22Rv1 (cell line): ENCODE measurements at regions not wholly inside any gene's neighbourhood (a gene's known extent, or its start where the extent isn't known, plus 50 kb on each side); places are given as distances from the start of the nearest gene placed in this dataset.

ENCODE experiments used
- ZFX ChIP-seq: fragments of 450-650 bp; IDR thresholded peaks from 2 replicates; pipeline ENCODE4 v1.6.1; 2017; ENCODE audit warnings: antibody characterized with exemption, borderline replicate concordance
- TF ChIP-seq, protein P1 (sequence below): fragments of 450-650 bp; IDR thresholded peaks from 2 replicates; pipeline ENCODE4 v1.5.1; 2017; ENCODE audit warnings: mild to moderate bottlenecking

DNA sequence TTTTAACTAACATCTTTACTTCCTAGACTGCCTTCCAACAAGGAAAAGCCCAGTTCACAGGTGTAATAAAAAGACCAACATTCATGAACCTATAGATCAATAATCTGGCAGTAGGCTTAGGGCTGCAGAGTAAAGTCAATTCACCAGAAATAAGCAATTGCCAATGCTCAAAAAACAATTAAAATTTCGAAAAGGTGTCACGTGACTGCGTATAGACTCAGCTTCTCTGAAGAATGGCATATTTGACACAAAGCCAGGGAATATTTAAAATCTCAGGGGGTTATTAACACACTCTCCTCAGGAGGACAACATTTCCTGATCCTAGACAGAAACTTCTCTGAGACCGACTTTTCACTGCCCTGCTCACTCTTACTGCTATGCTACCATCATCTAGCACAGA, 245.2 kb upstream of the LRATD1 start:
- TF ChIP-seq, protein P1, sequence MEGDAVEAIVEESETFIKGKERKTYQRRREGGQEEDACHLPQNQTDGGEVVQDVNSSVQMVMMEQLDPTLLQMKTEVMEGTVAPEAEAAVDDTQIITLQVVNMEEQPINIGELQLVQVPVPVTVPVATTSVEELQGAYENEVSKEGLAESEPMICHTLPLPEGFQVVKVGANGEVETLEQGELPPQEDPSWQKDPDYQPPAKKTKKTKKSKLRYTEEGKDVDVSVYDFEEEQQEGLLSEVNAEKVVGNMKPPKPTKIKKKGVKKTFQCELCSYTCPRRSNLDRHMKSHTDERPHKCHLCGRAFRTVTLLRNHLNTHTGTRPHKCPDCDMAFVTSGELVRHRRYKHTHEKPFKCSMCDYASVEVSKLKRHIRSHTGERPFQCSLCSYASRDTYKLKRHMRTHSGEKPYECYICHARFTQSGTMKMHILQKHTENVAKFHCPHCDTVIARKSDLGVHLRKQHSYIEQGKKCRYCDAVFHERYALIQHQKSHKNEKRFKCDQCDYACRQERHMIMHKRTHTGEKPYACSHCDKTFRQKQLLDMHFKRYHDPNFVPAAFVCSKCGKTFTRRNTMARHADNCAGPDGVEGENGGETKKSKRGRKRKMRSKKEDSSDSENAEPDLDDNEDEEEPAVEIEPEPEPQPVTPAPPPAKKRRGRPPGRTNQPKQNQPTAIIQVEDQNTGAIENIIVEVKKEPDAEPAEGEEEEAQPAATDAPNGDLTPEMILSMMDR, result no peak
- TF ChIP-seq ZFX, result no peak
